Stimulated activated CD4-positive, alpha-beta T cell treated with anti-CD3 and anti-CD28 coated beads, Interleukin-12 subunit alpha, Interleukin-12 subunit beta, amount 100 ng/mL, for 48 hours (primary cell): ENCODE measurements at regions not wholly inside any gene's neighbourhood (a gene's known extent, or its start where the extent isn't known, plus 50 kb on each side); places are given as distances from the start of the nearest gene placed in this dataset.

Source experiments
- DNase-seq, 3 donors: peaks; one replicate each; pipeline ENCODE4 v3.0.0-alpha.2; 2020; ENCODE audit warnings: low read depth in 2 of 3, low spot score in 1 of 3

DNA sequence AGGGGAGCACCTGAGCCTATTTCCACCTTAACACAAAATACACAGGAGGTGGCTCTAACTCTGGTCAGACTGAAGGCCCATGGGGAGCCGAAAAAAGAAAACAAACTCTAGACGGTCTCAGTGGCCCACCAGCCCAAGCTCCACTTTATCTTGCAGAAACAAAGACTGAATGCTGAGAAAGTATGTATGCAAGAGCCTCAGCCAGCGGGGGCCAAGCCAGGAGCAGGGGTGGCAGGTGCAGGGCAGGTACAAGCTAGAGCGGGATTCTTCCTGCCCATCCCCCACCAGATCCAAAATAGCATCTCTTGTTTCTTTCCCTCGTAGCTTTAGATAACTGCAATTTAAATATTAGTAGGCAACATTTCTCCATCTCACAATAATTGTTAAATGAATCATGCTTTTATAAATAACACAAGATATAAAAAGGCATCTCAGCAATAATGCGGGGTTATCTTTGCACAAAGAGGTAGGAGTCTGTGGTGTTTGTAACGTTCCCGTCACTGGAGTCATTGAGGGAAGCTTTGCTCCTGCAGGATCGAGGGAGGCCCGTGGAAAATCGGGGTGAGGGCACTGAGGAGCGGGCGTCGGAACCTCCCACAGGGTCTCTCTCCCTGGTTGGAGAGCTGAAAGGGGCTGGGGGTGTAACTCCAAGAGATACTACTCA lies 418.0 kb downstream of the SHANK2 start:
- no peak for DNase-seq

DNA sequence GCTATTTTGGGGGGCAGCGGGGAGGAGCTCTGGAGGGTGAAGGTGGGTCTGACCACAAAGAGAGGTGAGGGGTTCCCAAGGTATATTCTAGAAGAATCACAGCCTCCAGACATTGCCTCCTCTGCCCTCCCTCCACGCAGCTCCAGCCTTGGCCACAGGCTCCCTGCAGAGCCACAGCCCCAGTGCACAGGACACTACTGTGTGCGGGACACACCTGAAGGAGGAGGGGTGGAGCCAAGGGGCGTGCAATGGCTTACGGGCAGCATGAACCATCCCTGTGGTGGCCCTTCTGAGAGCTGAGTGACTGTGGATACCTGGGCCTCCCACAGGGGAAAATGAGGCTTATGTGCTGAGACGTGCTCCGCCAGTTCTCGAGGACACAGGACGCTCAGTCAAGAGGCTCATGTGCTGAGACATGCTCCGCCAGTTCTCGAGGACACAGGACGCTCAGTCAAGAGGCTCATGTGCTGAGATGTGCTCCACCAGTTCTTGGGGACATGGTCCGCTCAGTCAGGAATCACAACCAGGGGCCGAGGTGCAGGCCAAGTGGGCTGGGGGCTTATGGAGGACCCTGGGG lies 417.3 kb downstream of the SHANK2 start:
- DNase-seq, result no peak

DNA sequence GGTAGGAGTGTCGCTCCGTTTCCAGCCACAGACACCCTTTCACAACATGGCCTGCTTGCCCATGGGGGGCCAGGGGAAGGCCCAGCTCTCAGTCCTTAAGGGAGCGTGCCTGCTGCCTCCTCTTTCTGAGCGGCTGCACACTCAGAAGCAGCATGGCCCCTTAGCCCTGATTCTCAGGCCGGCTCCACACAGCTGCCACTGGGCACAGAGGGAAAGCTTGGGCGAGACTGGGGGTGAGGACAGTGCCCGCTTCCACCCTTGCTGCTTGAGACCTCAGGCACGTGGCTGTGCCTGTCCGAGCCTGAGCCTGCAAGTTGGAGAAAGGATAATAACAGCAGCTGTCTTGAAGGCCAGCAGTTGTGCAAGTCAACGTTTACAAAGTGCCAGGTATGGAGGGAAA lies 416.3 kb downstream of the SHANK2 start:
- no peak for DNase-seq

DNA sequence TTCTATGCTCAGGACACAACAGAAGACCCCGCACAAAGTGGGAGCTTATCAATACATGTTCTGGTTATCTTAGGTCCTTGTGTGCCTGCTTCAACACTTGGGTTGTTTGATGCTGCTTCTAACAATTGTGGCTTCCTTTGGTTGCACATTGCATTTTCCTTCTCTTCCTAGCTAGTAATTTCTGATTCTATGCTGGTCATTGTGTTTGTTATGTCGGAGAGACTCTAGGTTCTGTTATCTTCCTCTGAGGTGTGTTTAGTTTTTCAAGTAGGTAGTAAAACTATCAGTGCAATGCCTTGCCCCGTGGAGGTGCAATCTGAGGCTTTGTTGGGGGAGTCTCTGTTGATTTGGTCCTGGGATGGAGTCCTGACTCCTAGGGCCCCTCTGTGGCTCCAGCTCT lies 414.2 kb downstream of the SHANK2 start:
- DNase-seq, result no peak

DNA sequence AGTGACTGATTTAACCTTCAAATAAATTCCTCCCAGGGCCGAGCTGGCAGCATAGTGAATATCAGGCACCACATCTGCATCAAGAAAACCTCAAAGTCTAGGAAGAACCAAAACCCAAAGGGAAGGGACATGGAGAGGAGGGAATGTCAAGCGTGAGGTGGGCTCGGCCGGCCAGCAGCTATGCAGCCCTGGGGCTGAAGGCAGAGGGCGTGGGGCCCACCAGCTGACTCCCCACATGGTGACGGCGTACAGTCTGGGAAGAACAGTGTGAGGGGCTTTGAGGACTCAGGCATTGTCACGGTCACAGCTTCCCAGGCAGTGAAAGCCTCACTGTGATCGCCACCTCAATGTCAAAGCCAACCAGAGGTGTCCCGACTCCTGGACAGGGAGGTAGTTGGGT lies 412.5 kb downstream of the SHANK2 start:
- no peak for DNase-seq

DNA sequence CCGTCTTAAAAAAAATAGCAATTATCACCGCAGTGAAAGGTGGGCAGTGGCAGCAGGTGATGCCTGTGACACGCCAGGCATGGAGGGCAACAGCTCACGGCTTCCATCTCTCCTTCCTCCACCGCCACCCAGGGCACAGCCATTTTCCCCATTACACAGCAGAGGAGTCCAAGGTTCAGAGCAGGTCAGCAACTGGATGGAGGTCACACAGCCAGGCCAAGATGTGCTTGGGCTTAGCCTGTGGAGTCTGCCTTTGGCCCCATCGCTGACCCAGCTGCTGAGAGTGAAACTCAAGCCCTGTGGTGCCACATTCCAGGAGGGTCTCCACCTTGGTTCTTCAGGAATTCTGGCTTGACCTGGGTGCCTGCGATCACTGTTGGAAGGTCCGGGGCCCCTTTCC lies 411.1 kb downstream of the SHANK2 start:
- DNase-seq, result no peak

DNA sequence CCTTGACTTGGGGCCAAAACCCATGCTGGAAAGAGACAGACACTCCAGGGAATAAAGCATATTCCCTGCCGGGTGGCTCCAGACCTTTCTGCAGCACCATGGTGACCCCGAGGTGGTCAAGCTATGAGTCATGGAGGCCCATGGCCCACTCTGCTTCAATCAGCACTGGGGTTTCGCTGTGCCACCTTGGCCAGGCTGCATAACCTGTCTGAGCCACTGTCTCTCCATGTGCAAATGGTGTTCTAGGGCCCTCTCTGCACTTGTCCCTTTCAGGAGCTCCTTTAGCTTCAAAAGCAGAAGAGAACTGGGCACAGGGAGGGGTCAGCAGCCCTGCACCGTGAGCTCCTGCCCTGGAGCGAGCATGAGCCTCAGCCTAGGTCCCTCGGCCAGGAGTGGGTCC lies 410.1 kb downstream of the SHANK2 start:
- DNase-seq, result no peak

DNA sequence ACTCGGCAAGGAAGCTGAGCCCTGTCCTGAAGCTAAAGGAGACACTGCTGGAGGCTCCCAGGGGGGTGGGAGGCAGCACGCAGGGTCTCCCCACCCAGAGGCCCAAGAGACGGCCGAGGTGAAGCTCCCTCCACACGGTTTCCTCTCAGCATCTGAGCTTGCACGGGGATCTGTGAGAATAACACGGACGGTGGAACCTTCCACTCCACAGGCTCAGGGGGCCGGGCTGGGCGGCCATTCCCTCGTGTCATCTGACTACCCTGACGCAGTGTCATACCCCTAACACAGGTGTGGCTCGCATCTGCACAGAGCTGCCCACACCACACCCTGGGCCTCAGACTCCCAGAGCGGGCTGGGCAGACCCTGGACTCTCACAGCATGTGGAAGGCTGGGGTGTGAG lies 409.7 kb downstream of the SHANK2 start:
- no peak for DNase-seq

DNA sequence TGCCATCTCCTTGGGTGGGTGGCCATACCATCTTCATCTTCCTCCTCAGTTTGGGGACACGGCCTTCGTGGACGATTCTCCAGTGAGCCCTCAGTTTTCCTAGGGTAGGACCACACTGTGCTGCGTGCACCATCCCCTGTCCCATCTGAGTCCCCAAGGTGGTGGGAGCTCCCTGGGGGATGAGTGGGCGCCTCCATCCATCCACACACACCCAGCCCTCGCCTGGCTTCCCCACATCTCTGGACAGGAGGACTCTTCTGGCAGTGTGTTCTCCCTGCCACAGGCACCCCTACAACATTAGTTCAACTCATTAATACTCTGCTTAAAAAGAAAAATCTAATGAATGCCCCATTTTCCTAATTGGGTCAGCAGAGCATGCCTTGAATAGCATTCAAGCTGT lies 408.5 kb downstream of the SHANK2 start:
- DNase-seq, result no peak

DNA sequence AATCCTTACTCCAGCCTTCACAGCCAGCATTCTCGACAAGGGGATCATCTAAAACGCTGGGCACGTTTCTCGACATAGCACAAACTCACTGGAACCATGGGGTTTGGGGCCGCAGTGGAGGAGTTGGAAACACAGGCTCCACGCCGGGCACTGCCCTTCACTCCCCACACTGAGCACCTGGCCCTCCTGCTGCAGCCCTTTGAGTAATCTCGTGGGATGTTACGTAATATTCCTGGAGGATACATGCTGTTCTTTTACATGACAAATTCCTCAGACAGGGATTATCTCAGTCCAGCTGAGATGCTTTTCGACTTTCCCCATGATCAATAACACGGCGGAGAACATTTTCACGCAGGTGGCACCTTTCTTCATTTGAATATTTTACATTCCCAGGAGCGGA lies 408.0 kb downstream of the SHANK2 start:
- DNase-seq, result no peak

DNA sequence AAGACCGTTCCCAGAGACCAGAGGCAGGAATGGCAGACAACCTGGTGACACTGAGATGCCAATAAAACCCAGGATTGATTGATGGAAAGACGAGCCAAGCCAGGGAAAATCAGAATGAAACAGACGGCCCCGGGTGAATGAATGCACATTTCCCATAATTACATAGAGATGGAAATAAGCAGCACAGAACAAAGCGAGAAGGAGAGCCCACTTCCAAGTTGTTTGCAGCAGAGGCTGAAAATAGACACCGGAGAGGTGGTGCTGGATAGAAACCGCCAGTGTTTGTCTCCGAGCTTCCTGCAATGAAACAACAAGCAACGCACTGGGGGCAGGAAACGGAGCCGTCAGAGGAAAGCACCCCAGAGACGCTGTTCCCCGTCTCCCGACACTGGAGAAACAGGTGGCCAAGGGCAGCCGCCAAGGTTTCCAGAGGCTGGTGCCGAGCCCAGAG lies 406.8 kb downstream of the SHANK2 start:
- DNase-seq, result no peak

DNA sequence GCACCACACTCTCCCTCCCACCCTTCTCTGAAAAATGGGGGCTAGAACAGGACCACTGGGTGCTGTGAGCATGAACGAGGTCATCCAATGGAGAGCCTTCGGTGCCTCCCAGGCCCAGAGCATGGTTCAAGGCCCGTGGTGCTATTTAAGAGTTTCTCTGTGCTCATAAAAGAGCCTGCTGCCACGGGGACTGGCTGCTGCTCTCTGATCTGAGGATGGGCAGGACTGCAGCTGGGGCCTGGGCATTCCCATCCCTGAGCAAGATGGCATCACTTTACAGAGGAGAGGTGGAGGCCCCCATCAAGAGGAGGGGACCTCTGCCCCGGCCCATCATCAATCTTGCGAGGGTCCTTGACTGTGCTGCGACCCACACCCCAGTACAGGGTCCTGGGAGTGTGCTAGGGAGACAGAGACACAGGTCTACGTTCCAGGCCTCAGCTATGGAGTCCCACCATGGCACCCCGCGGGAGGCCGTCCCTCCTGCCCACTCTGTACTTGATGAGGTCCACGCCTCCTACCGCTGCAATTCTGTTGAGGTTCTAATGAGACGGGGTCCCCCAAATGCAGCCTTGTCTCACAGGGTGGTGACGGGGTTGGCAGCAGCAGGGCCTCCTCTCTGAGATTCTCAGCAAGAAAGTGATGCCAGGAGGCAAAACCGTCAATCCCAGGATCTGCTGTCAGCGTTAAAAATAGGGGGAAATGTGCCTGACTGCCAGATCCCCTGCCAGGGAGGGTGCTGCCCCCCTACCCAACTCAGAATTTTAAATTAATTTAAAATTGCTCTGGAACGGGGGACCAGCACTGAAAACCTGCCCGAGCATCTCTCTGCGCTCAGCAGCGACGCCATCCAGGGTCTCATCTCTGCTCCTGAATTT lies 405.4 kb downstream of the SHANK2 start:
- DNase-seq, result no peak

DNA sequence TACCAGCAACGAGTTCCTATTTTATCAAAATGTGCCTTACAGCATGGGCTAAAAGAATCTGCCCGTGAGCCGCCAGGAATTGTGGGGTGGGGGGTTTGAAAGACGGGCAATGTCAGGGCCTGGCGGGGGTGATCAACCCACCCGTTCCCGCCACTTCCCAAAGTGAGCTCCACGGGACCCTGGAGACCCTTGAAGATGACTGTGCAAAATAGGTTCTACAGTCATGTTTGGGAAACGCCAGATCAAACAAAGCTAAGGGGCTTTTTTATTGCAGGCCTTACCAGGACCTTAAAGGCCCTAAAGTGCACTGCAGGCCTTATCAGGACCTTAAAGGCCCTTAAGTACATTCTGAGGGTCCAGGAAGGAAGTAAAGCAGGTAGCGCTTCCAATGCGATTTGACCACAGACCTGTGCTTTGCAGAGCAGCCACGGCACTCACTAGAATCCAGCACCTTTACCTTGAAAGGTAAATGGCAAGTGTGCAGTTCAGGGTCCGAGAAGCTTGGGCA lies 404.1 kb downstream of the SHANK2 start:
- no peak for DNase-seq

DNA sequence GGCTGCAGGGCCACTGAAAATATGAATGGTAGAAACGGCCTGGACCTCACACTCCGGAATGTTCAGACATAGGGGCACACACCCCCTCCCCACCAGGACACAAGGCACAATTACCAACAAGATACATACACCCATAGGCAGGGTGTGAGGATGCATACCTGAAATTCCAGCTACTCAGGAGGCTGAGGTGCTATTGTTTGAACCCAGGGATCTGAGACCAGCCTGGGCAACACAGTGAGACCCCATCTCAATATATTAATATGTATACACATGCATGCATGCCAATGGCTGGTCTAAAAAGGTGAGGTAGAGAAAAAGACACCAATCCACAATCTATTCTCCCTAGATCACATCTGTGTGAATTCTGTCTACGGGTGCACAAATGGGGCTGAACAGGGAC lies 403.3 kb downstream of the SHANK2 start:
- DNase-seq, result no peak

DNA sequence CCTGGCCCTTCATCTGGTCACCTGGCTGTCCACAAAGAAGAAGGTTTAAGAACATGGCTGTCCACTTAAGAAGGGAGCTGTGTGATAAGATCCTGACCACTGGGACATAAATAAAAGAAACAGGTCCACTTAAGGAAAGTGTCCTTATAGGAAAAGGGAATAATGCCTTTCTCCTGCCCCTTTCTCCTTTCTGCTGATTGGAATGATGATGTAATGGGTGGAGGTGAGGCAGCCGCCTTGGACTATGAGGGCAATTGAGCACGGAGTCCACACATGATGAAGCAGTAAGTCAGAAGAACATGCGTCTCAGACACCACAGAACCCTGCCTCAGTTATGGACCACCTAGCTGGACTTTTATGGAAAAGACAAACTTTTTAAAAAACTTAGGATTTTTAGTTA lies 401.1 kb downstream of the SHANK2 start:
- DNase-seq, result no peak

DNA sequence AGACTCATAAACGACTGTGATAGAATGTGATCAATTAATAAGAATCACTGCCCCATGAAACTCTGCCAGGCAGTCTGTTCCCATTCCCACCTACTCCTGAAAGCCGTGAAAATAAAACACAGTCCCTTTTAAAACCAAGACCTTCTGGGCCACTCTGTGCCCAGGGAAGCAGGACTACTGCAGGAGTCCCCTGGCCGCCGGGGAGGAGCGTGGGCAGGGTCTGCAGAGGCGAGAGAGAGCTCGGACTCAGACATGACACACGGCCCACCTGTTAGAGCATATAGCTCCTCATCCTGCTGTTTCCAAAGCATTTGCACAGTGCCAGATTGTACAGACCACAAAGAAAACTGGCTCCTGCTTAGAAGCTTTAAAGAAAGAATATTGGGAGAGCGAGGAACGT lies 400.5 kb downstream of the SHANK2 start:
- no peak for DNase-seq

DNA sequence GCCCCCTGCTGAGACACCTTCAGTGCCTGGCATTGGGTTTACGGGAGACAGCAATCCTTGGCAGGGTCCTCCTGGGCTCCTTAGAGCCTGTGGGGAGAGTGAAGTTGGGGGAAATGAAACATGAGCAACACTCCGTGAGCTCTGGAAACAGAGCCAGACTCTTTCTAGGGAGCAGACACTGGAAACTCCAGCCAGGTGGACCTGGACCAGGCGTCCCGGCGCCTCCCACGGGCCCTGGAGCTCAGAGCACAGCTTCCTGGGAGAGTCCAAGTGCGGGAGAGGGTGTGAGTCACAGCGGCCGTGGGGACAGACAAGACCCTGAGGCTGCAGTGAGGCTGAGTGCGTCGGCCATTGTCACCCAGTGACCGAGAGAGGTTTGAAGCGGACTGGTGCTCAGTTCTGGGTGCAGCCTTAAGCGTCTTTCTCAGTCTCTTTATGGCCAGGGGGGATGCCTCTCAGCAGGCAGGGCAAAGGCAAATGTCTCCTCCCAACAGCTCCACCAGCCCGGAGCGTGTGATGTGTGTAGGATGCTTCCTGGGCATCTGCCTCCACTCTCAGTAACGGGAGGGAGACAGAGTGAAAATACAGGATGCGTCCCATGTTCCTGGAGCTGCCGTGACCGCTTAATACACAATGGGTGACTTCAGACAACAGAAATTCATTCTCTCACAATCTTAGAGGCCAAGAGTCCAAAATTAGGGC lies 399.2 kb downstream of the SHANK2 start:
- DNase-seq, result no peak

DNA sequence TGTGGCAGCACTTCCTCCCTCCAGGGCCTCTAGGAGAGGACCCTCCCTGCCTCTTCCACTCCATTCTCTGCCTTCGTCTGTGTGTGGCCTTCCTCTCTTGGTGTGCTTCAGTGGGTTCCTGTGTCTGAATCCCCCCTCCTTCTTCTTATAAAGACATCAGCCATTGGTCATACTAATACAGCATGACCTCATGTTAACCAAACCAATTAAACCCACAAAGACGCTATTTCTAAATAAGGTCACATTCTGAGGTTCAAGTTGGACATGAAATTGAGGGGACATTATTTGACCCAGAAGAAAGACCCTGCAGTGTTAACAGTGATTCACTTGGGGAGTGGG lies 398.6 kb downstream of the SHANK2 start:
- no peak for DNase-seq

DNA sequence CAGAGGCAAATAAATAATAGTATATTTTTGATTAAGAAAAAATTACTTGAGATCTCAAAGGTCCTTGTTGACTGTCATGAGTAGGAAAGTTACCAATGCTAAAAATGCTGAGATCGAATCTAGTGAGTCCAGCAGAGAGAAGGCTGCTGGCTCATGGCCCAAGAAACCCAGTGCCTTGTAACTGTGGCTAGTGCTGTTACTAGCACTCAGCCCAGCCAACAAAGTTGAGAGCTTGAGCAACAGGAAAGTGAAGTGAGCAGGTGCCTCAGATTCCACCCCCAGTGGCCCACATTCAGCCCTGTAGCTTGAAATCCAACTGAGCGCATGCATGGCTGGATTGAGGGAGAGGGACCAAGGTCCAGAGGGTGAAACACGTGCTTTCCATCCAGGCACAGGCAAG lies 398.2 kb downstream of the SHANK2 start:
- no peak for DNase-seq

DNA sequence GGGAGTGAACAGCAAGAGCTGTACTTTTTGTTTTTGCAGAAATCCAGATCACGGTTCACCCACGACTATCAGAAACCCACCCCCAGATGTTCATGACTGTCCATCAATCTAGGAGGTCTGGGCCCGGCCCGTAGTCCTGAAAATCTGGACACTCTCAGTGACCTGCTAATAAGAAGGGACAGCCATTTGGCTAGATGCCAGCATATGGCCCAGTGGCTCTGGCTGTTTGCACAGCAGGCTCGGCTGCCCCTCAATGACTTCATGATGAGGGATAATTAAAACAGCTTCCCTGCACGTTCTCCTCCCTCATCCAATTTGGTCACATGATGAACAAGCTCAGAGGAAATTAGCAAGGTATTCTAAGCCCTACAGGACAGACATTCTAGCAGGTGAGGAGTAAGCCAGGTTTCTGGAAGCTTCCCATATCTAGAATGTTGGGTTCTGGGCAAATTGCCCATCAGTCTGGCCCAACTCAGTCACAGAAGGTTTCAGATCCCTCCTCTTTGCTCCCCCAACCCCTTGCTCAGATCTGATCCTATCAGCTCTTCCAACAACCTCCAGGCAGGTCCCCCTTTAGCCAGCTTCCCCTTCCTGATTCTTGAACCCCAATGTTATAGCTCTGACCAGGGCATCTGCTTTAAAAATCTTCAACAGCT lies 397.3 kb downstream of the SHANK2 start:
- DNase-seq, result no peak

DNA sequence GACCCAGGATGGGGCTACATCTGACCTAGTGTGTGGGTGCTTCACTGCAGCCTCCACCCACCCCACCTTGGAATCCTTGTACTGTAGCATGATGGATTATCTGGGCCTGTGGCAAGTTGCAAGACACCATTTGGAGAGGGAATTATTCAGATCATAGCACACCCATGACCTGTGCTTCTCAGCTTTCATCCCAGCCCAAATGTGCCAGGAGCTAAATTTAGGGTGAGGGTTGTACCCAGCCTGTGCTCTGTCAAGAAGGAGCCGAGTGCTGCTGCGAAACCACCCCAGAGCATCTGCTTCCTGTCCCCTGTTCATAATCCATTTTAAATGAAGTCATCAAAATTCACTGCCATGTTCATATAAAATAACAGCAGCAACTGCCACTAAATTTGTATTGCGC lies 394.5 kb downstream of the SHANK2 start:
- DNase-seq, result no peak
